ENCODE measurements at regions not wholly inside any gene's neighbourhood (a gene's known extent, or its start where the extent isn't known, plus 50 kb on each side); places are given as distances from the start of the nearest gene placed in this dataset.

GRCh38 chr13:83327091-83327490 is 555.2 kb downstream of the SLITRK1 start:
- no peak for DNase-seq (ENCODE audit: low spot score)

GRCh38 chr13:83325125-83325853 is 557.0 kb downstream of the SLITRK1 start:
- no peak for DNase-seq (ENCODE audit: low spot score)

DNA sequence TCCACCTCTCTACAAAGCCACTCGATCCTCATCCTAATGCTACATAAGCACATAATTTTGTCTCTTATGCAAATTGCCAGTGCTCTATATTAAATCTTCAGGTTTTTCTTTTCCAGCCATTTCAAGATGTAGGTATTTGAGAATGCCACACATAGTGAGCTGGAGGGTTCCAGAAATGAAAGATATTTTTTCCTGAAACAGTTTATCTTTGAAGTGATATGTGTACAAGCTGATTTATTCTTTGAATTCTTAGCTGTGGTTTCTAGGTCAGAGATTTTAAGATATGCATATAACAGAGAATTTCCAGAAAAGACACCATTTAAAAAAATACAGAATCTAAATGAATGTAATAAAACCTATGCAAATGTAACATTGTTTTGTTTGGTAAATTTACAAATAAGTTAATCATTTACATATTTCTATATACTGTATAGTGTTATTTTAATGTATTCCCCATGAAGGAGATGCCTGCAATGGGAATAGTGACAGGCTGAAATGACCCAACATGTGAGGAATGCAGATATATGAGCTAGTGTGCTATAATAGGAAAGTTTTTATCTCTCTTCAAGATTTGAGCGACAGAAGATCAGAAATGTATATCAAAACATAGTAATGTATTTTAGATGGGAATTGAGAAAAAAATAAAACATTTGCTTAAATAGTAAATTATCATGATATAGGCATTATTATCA is 570.2 kb downstream of the SLITRK1 start:
- DNase-seq (ENCODE audit: low spot score): no peak

- DNase-seq (ENCODE audit: low spot score): no peak
Measured at GRCh38 chr13:83298617-83299016, 583.7 kb downstream of the SLITRK1 start.

- no peak for DNase-seq (ENCODE audit: low spot score)
Measured at GRCh38 chr13:83297586-83298290, 584.5 kb downstream of the SLITRK1 start.

GRCh38 chr13:83295686-83296085 is 586.6 kb downstream of the SLITRK1 start:
- no peak for DNase-seq (ENCODE audit: low spot score)

- DNase-seq (ENCODE audit: low spot score): no peak
Measured at GRCh38 chr13:83286737-83287136, 595.5 kb downstream of the SLITRK1 start.

DNA sequence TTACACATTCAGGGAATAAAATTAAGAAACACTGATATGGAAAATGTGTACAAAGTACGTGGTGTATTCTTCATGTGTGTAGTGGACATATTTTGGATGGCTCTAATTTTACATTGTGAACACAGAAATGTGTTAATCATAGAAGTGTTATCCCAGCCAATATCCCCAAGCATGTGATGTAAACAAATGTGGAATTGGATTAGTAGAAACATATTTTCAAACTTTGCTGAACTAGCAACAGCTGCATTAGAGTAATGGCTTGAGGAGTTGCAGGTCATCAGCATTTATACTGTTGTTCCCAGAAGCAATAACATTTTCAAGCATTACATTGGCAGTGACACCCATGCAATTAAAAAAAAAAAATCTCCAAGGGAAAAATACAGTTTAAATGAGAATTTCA is 600.6 kb downstream of the SLITRK1 start:
- DNase-seq (ENCODE audit: low spot score): no peak

- DNase-seq (ENCODE audit: low spot score): no peak
Measured at GRCh38 chr13:83274679-83275078, 607.6 kb downstream of the SLITRK1 start.

GRCh38 chr13:83272652-83273240 is 609.5 kb downstream of the SLITRK1 start:
- DNase-seq (ENCODE audit: low spot score): no peak

GRCh38 chr13:83272076-83272475 is 610.2 kb downstream of the SLITRK1 start:
- DNase-seq (ENCODE audit: low spot score): no peak

DNA sequence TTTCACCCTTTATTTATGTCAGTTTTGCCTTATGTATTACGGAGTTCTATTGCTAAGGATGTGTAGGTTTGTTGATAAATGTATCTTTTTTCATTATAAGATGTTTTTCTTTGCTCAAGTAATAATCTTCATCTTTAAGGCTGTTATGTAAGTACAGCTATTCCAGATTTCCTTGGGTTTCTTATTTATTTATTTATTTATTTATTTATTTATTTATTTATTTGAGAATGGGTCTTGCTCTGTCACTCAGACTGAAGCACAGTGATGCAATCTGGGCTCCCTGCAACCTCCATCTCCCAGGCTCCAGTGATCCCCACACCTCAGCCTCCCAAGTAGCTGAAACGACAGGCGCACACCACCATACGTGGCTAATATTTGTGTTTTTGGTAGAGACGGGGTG is 617.0 kb downstream of the SLITRK1 start:
- DNase-seq (ENCODE audit: low spot score): no peak

GRCh38 chr13:83248751-83249150 is 633.5 kb downstream of the SLITRK1 start:
- DNase-seq (ENCODE audit: low spot score): no peak

- no peak for DNase-seq (ENCODE audit: low spot score)
Measured at GRCh38 chr13:83232626-83233025, 649.6 kb downstream of the SLITRK1 start.

DNA sequence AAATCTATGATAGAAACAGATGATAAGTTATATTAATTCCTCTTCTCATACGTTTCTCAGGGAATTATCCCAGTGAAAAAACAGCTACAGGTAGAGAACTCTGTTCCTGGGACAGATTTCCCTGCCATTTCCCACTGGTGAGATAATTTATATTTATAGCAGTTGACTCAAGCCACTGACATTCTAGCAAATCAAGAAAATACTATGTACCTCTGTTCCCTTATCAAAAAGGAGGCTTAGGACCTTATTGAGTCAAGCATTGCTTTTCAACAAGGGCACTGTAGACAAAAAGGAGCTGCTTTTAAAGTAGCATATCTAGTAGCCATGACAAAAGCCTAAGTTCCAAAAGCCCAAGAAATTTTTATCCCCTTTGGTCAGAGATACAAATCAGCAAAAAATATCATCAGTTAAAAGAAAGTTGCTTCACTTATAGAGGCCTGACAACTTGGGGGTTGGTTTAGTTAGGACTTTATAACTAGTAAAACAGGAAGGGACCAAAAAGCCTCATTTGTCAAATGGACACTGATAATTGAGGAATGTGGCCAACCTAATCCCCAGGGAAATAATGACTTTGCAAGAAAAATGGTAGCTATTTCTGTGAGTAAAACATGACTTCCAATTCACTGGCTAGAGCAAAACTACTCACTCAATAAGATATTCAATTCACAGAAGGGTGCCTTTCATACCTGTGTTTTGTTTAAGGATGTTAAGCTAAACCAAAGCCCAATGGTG is 652.5 kb downstream of the SLITRK1 start:
- no peak for DNase-seq (ENCODE audit: low spot score)

- DNase-seq (ENCODE audit: low spot score): no peak
Measured at GRCh38 chr13:83223546-83223945, 658.7 kb downstream of the SLITRK1 start.

- no peak for DNase-seq (ENCODE audit: low spot score)
Measured at GRCh38 chr13:83221813-83222241, 660.4 kb downstream of the SLITRK1 start.

GRCh38 chr13:83221256-83221655 is 661.0 kb downstream of the SLITRK1 start:
- DNase-seq (ENCODE audit: low spot score): no peak

- DNase-seq (ENCODE audit: low spot score): no peak
Measured at GRCh38 chr13:83220241-83220640, 662.0 kb downstream of the SLITRK1 start.

- DNase-seq (ENCODE audit: low spot score): no peak
Measured at GRCh38 chr13:83219832-83220231, 662.4 kb downstream of the SLITRK1 start.

DNA sequence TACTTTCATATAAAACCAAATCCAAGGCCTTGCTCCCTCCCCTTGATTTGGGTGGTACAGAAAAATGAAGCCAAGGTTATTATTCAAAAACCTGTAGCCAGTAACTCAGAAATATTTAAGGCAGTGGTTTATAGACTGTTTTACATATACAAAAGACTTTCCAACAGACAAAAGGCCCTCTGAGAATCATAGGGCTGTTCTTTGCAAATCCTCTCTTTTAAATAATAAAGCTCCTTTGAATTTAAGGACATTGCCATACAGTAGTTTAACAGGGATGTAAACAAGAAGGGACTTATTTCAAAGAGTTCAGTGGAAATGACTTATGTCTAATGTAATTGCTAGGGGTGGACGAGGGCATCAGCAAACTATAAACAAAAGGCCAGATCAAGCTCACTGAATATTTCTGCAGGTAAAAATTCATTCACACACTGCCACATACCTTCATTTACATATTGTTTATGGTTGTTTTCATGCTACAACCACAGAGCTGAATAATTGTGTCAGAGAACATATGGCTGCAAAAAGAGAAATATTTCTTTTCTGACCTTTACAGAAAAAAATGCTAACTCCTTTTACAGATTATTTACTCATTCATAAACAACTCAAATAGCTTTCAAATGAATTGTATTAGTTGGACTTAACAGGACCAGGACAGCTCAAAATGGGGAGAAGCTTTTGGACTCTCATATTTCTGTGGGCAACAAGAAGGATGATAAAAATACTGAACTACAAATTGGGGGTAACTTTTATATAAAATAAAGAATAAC is 665.6 kb downstream of the SLITRK1 start:
- DNase-seq (ENCODE audit: low spot score): no peak
